ENCODE measurements at regions not wholly inside any gene's neighbourhood (a gene's known extent, or its start where the extent isn't known, plus 50 kb on each side); places are given as distances from the start of the nearest gene placed in this dataset.
"Not testable (repeated sequence)": the region's sequence is repeated elsewhere in the genome, so short reads cannot be mapped to it uniquely, and the experiment has no call there.

GRCh38 chr3:168951884-168952283 is 711.6 kb downstream of the MECOM start:
- Histone ChIP-seq H3K4me1 (no peaks in the 10 kb centered on the region), H3K36me3 (ENCODE audit: low read depth, missing control alignments) (no peaks in the 10 kb centered on the region), H3K9me3 (no peaks in the 10 kb centered on the region), H3K27ac (no peak overlapping the region), H3K27me3 (no peaks in the 10 kb centered on the region), H3K4me3 (no peak overlapping the region)
- TF ChIP-seq CTCF (IDR thresholded peaks at IDR 0.05): no peak
- no peak for DNase-seq
- 84 to 94% methylated on average over 3 of the region's 3 CpGs for WGBS, 2 donors
- intact Hi-C loops (cut with DNase I; ENCODE audit: low total_unique reads): no loop called here

GRCh38 chr3:168951368-168951767 is 712.1 kb downstream of the MECOM start:
- Histone ChIP-seq H3K4me1 (no peaks in the 10 kb centered on the region), H3K4me3 (no peak overlapping the region), H3K27me3 (no peaks in the 10 kb centered on the region), H3K36me3 (ENCODE audit: low read depth, missing control alignments) (no peaks in the 10 kb centered on the region), H3K9me3 (no peaks in the 10 kb centered on the region), H3K27ac (no peak overlapping the region)
- intact Hi-C loops (cut with DNase I; ENCODE audit: low total_unique reads): no loop called here
- no peak for DNase-seq
- WGBS, 2 donors: 89 to 91% methylated on average over 4 of the region's 4 CpGs
- no peak for TF ChIP-seq CTCF (IDR thresholded peaks at IDR 0.05)
- no peak for TF ChIP-seq POLR2A (IDR thresholded peaks at IDR 0.05)

- Histone ChIP-seq H3K27ac (no peak overlapping the region), H3K4me3 (no peak overlapping the region), H3K4me1 (no peaks in the 10 kb centered on the region), H3K9me3 (no peaks in the 10 kb centered on the region), H3K27me3 (no peaks in the 10 kb centered on the region), H3K36me3 (ENCODE audit: low read depth, missing control alignments) (no peaks in the 10 kb centered on the region)
- TF ChIP-seq CTCF (IDR thresholded peaks at IDR 0.05) (no peak), POLR2A (IDR thresholded peaks at IDR 0.05) (no peak)
- 59 to 64% methylated on average over 1 of the region's 1 CpG for WGBS, 2 donors
- no peak for DNase-seq
- intact Hi-C loops (cut with DNase I; ENCODE audit: low total_unique reads): no loop called here
Observed at GRCh38 chr3:168950622-168951021, 712.9 kb downstream of the MECOM start.

GRCh38 chr3:168939651-168940238 is 723.8 kb downstream of the MECOM start:
- 77 to 79% methylated on average over 1 of the region's 1 CpG for WGBS, 2 donors
- intact Hi-C loops (cut with DNase I; ENCODE audit: low total_unique reads): no loop called here
- Histone ChIP-seq H3K27me3 (no peaks in the 10 kb centered on the region), H3K36me3 (ENCODE audit: low read depth, missing control alignments) (no peaks in the 10 kb centered on the region), H3K9me3 (no peaks in the 10 kb centered on the region), H3K4me1 (no peaks in the 10 kb centered on the region), H3K27ac (no peak overlapping the region), H3K4me3 (no peak overlapping the region)
- TF ChIP-seq CTCF (IDR thresholded peaks at IDR 0.05) (no peak), POLR2A (IDR thresholded peaks at IDR 0.05) (no peak)
- DNase-seq: no peak

GRCh38 chr3:168933614-168934013 is 729.9 kb downstream of the MECOM start:
- intact Hi-C loops (cut with DNase I; ENCODE audit: low total_unique reads): no loop called here
- Histone ChIP-seq H3K27me3 (no peaks in the 10 kb centered on the region), H3K9me3 (no peaks in the 10 kb centered on the region), H3K36me3 (ENCODE audit: low read depth, missing control alignments) (no peaks in the 10 kb centered on the region), H3K4me3 (no peak overlapping the region), H3K4me1 (no peaks in the 10 kb centered on the region), H3K27ac (no peak overlapping the region)
- no peak for DNase-seq
- WGBS, 2 donors: 70 to 79% methylated on average over 5 of the region's 5 CpGs
- TF ChIP-seq POLR2A (IDR thresholded peaks at IDR 0.05): no peak

- H3K27ac ChIP-seq; DNase-seq; H3K36me3 ChIP-seq (ENCODE audit: low read depth, missing control alignments); H3K27me3 ChIP-seq; intact Hi-C loops (cut with DNase I; ENCODE audit: low total_unique reads); H3K4me3 ChIP-seq; H3K9me3 ChIP-seq; H3K4me1 ChIP-seq: not testable (repeated sequence)
- WGBS, 2 donors: 38 to 86% methylated on average over 3 of the region's 3 CpGs
Observed at GRCh38 chr3:168929997-168930396, 733.5 kb downstream of the MECOM start.

Data from testis (tissue), 2 donors.